NT2/D1 (cell line): ENCODE measurements at regions not wholly inside any gene's neighbourhood (a gene's known extent, or its start where the extent isn't known, plus 50 kb on each side); places are given as distances from the start of the nearest gene placed in this dataset.

Source experiments
- DNase-seq: peaks from one replicate; pipeline ENCODE4 v3.0.0-alpha.2; 2011; ENCODE audit warnings: low read depth, low spot score
- H3K27me3 ChIP-seq: 2 replicates; pipeline ENCODE4 v1.6.0; 2011; ENCODE audit warnings: mild to moderate bottlenecking; ENCODE audit not compliant: insufficient read length, insufficient read depth
- H3K36me3 ChIP-seq: 2 replicates; pipeline ENCODE4 v1.6.1; 2011; ENCODE audit warnings: mild to moderate bottlenecking, low read length, mixed read lengths; ENCODE audit not compliant: insufficient read depth, insufficient read length
- H3K4me1 ChIP-seq: 2 replicates; pipeline ENCODE4 v1.5.1; 2011; ENCODE audit not compliant: insufficient read depth, insufficient read length
- H3K4me3 ChIP-seq: 2 replicates; pipeline ENCODE4 v1.5.1; 2011; ENCODE audit warnings: low read depth; ENCODE audit not compliant: insufficient read length
- H3K9ac ChIP-seq: 2 replicates; pipeline ENCODE4 v1.6.0; 2011; ENCODE audit warnings: low read depth; ENCODE audit not compliant: insufficient read length
- H3K9me3 ChIP-seq: 2 replicates; pipeline ENCODE4 v1.5.1; 2011; ENCODE audit warnings: mild to moderate bottlenecking, low read length; ENCODE audit not compliant: insufficient read depth
- SUZ12 ChIP-seq: IDR thresholded peaks from 2 replicates; pipeline ENCODE4 v1.6.1; 2011; ENCODE audit not compliant: insufficient read length, insufficient read depth; ENCODE audit errors: extremely low read depth
- YY1 ChIP-seq: IDR thresholded peaks from 2 replicates; pipeline ENCODE4 v1.6.1; 2011; ENCODE audit not compliant: insufficient read length, insufficient read depth
- ZNF274 ChIP-seq: IDR thresholded peaks from 2 replicates; pipeline ENCODE4 v1.6.1; 2011; ENCODE audit warnings: mild to moderate bottlenecking, low read depth, low read length

DNA sequence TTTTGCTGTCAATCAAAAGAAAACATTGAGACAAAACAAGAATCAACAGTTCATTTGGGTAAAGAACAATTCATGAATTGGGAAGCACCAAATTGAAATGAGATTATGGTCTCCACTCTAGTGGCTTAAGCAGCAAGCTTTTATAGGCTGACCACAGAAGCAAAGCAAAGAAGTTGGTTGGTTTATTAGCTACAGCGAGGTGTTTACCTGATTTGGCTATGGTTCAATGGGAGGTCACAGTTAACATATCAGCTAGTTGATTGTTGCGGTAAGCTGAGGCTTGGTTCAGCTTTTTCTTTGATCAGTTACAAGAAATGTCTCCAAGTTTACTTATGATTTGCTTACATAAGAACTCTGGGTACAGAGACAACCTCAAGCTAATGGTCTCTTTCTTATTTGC is 640.5 kb upstream of the GOLIM4 start:
- TF ChIP-seq SUZ12: no peak
- TF ChIP-seq ZNF274: no peak
- Histone ChIP-seq H3K36me3 (no peaks in the 10 kb centered on the region), H3K4me3 (no peak overlapping the region), H3K4me1 (no peaks in the 10 kb centered on the region), H3K9ac (no peak overlapping the region), H3K9me3 (no peaks in the 10 kb centered on the region), H3K27me3 (no peaks in the 10 kb centered on the region)
- no peak for DNase-seq

DNA sequence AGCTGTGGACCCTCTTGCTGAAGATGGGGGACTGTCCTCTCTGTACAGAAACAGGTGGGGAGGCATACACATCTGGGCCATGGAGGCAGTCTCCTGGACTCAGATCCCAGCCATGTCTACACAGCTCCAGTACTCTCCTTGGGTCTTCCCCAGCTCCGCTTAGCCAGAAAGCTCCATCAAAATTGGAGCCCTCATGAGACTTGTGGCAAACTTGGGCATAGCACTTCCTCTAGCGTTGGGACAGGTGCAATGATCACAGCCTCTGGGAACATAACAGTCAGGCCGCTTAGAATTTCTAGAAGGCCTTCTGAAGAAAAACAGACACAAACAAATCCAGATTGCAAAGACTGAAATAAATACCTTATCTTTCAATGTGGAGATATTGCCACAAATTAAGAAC is 634.3 kb upstream of the GOLIM4 start:
- TF ChIP-seq ZNF274: no peak
- no peak for TF ChIP-seq SUZ12
- no peak for TF ChIP-seq YY1
- H3K4me3 ChIP-seq: no peak overlapping the region
- no peak overlapping the region for H3K9ac ChIP-seq
- no peak for DNase-seq
- H3K27me3 ChIP-seq: no peaks in the 10 kb centered on the region
- no peaks in the 10 kb centered on the region for H3K9me3 ChIP-seq
- no peaks in the 10 kb centered on the region for H3K36me3 ChIP-seq
- H3K4me1 ChIP-seq: no peaks in the 10 kb centered on the region

DNA sequence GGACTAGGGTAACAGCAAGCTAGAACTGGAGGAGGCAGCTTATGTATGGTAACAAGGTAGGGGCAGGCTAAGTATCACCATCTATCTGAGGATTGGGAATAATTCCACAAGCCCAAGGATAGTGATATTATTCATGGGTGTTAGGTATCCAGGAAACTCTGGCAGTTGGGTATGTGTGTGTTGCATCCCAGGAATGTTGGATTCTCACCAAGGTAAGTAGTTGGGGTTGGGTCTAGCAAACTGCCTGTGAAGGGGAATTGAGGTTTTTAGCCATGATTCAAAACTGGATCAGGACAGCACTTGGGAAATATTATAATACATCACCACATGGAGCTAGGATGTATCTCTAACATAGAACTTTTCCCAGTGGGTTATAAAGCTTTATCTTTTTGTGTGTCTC is 626.4 kb upstream of the GOLIM4 start:
- DNase-seq: no peak
- no peaks in the 10 kb centered on the region for H3K36me3 ChIP-seq

DNA sequence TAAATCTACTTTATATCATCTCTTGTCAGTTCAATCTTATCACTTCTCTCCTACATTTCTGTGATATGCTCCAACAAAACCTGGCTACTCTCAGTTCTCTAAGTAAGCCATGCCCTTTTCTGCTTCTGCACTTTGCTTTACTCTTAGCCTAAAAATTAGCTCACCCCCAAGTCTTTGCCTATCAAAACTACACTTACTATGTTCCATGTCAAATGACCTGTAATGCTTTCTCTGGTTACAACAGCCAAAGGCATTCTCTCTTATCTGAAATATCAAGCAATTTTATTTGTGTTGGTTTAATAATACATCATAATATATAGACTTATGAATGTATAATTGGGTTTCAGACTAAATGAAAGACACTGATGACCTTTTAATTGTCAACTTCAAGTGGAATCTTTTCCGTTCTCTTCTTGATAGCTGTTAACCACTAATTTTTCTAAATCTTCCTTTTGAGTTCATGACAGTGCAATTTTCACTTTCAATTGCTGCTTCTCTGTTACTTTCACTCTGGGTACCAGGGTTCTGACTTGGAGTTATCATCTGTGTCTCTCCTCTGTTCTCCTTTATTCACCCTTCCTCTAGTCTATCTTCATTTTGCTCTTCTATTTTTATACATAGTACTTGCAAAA is 619.0 kb upstream of the GOLIM4 start:
- H3K36me3 ChIP-seq: no peaks in the 10 kb centered on the region
- H3K9me3 ChIP-seq: no peaks in the 10 kb centered on the region
- H3K27me3 ChIP-seq: no peaks in the 10 kb centered on the region
- no peak overlapping the region for H3K4me3 ChIP-seq
- H3K4me1 ChIP-seq: no peaks in the 10 kb centered on the region
- TF ChIP-seq YY1 (no peak), SUZ12 (no peak), ZNF274 (no peak)
- H3K9ac ChIP-seq: no peak overlapping the region
- no peak for DNase-seq

More for the DNA sequence above, 626.4 kb upstream of the GOLIM4 start:
- Histone ChIP-seq H3K4me3 (no peak overlapping the region), H3K9me3 (no peaks in the 10 kb centered on the region), H3K4me1 (no peaks in the 10 kb centered on the region), H3K27me3 (no peaks in the 10 kb centered on the region), H3K9ac (no peak overlapping the region)
- TF ChIP-seq SUZ12: no peak
- no peak for TF ChIP-seq YY1
- no peak for TF ChIP-seq ZNF274

DNA sequence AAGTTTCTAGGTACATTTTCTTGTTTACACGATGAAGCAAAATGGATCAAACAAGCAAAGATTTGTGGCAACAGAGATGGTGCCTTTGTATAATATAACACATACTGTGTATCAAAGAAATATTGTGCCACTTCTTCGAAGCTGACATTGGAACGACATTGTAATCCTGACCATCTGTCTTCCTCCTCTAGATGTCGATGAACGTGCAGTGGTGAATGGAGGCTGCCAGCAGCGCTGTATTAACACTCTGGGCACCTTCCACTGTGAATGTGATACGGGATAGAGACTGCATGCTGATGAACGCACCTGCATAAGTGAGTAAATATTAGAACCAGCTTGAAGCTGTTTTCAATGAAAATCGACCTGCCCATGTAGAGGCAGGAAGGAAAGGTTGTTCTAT is 613.3 kb upstream of the GOLIM4 start:
- Histone ChIP-seq H3K9me3 (no peaks in the 10 kb centered on the region), H3K4me3 (no peak overlapping the region), H3K4me1 (no peaks in the 10 kb centered on the region), H3K9ac (no peak overlapping the region), H3K27me3 (no peaks in the 10 kb centered on the region), H3K36me3 (no peaks in the 10 kb centered on the region)
- TF ChIP-seq YY1: no peak
- TF ChIP-seq SUZ12: no peak
- TF ChIP-seq ZNF274: no peak
- no peak for DNase-seq

DNA sequence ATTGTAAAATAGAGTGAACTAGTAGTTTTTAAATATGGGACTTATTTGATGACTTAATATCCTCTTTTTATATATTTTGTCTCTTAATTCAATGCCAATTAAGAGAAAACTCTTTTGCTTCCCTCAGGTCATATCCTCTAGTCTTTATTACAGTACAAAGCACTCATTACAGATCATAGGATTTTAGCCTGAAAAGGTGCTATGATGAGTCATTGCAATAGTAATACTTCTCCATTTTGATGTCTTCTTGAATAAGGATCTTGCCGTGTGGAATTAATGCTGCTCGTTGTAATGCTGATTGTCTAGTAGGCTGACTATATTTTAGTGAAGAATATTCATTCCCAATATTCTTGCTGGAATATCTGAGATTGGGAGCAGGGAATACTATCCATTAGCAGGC is 612.2 kb upstream of the GOLIM4 start:
- DNase-seq: no peak
- no peak for TF ChIP-seq ZNF274
- TF ChIP-seq YY1: no peak
- TF ChIP-seq SUZ12: no peak
- Histone ChIP-seq H3K36me3 (no peaks in the 10 kb centered on the region), H3K27me3 (no peaks in the 10 kb centered on the region), H3K9me3 (no peaks in the 10 kb centered on the region), H3K4me3 (no peak overlapping the region), H3K4me1 (no peaks in the 10 kb centered on the region), H3K9ac (no peak overlapping the region)

DNA sequence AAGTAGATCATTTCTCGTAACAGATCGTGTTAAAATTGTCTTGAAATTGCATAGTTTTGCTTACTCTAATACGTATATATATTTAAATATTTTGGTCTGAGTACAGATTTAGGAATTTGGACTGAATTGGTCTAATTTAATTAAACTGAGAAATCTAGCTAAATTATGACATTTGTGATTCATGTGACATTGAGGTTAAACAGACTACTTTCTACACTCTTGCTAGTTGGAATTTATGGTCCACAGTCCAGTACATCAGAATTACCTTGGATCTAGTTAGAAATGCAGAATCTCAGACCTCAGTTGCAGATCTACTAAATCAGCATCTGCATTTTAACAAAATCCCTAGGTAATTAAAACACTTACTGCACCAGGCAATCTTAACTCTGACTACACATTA is 609.7 kb upstream of the GOLIM4 start:
- H3K4me1 ChIP-seq: no peaks in the 10 kb centered on the region
- H3K4me3 ChIP-seq: no peak overlapping the region
- H3K9ac ChIP-seq: no peak overlapping the region
- DNase-seq: no peak
- H3K27me3 ChIP-seq: no peaks in the 10 kb centered on the region
- no peaks in the 10 kb centered on the region for H3K36me3 ChIP-seq
- TF ChIP-seq ZNF274: no peak
- no peak for TF ChIP-seq YY1
- TF ChIP-seq SUZ12: no peak
- no peaks in the 10 kb centered on the region for H3K9me3 ChIP-seq

DNA sequence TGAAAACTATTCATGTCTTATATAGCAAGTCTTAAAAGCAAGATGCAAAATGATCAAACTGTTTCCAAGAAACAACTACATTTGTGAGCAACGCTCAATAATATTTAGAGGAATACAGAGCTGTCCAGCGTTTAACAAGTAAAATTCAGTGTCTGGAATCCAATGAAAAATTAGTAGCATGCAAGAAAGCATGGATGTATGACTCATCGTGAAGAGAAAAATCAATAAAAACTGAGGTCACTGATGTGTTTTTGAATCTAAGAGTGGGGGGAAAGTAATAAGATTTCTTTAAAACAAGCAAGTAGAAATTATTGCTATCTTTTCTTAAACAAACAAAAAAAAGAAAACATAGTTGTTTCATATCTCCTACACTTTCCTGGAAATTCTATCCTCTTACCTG is 600.3 kb upstream of the GOLIM4 start:
- no peak overlapping the region for H3K9ac ChIP-seq
- DNase-seq: no peak
- H3K36me3 ChIP-seq: no peaks in the 10 kb centered on the region
- TF ChIP-seq SUZ12: no peak
- no peak for TF ChIP-seq YY1
- TF ChIP-seq ZNF274: no peak
- no peaks in the 10 kb centered on the region for H3K9me3 ChIP-seq
- H3K27me3 ChIP-seq: no peaks in the 10 kb centered on the region
- no peak overlapping the region for H3K4me3 ChIP-seq
- no peaks in the 10 kb centered on the region for H3K4me1 ChIP-seq
